DOHH2 (cell line): ENCODE measurements at regions not wholly inside any gene's neighbourhood (a gene's known extent, or its start where the extent isn't known, plus 50 kb on each side); places are given as distances from the start of the nearest gene placed in this dataset.
A peak's percentile ranks its signal among the peaks of the same experiment; 100 is the strongest.
"Not testable (repeated sequence)": the region's sequence is repeated elsewhere in the genome, so short reads cannot be mapped to it uniquely, and the experiment has no call there.

ENCODE experiments used
- H3F3A ChIP-seq: fragments of 200-600 bp; sonication (generic), shearing (Covaris generic); 2 replicates; pipeline ENCODE4 v1.6.0; 2016; ENCODE audit warnings: antibody characterized with exemption, mild to moderate bottlenecking; ENCODE audit not compliant: control insufficient read depth, insufficient read depth
- H3K27ac ChIP-seq: fragments of 200-600 bp; sonication (generic); 2 replicates; pipeline ENCODE4 v1.5.1; 2014; ENCODE audit warnings: low read depth, mild to moderate bottlenecking, low read length, moderate library complexity
- H3K27me3 ChIP-seq: fragments of 200-600 bp; sonication (generic); 2 replicates; pipeline ENCODE4 v1.6.1; 2014; ENCODE audit warnings: mild to moderate bottlenecking, low read length, mixed read lengths; ENCODE audit not compliant: control insufficient read depth
- H3K36me3 ChIP-seq: fragments of 200-600 bp; sonication (generic); 2 replicates; pipeline ENCODE4 v1.6.1; 2014; ENCODE audit warnings: mild to moderate bottlenecking, low read length, moderate library complexity, mixed read lengths; ENCODE audit not compliant: control insufficient read depth
- H3K4me1 ChIP-seq: fragments of 200-600 bp; sonication (generic); 2 replicates; pipeline ENCODE4 v1.6.1; 2014; ENCODE audit warnings: mild to moderate bottlenecking, low read length, mixed read lengths; ENCODE audit not compliant: control insufficient read depth
- H3K4me2 ChIP-seq: fragments of 200-600 bp; sonication (generic); 2 replicates; pipeline ENCODE4 v1.6.0; 2014; ENCODE audit warnings: mild to moderate bottlenecking, low read length, moderate library complexity
- H3K4me3 ChIP-seq: fragments of 200-600 bp; sonication (generic); 2 replicates; pipeline ENCODE4 v1.5.1; 2014; ENCODE audit warnings: mild to moderate bottlenecking, low read length, mixed read lengths
- H3K79me2 ChIP-seq: fragments of 200-600 bp; sonication (generic); 2 replicates; pipeline ENCODE4 v1.6.1; 2014; ENCODE audit warnings: mild to moderate bottlenecking, low read length, mixed read lengths; ENCODE audit not compliant: control insufficient read depth
- H3K9me2 ChIP-seq: fragments of 200-600 bp; sonication (generic); replicated peaks from 2 replicates; pipeline ENCODE4 v1.6.1; 2014; ENCODE audit warnings: mild to moderate bottlenecking, low read length, mixed read lengths; ENCODE audit not compliant: control insufficient read depth
- H3K9me3 ChIP-seq: fragments of 200-600 bp; sonication (generic); 2 replicates; pipeline ENCODE4 v1.6.1; 2014; ENCODE audit warnings: antibody characterized with exemption, low read length, mixed read lengths; ENCODE audit not compliant: control insufficient read depth, insufficient read depth
- H4K20me1 ChIP-seq: fragments of 200-600 bp; sonication (generic); 2 replicates; pipeline ENCODE4 v1.6.0; 2014; ENCODE audit warnings: low read depth, mild to moderate bottlenecking, antibody characterized with exemption, low read length, moderate library complexity; ENCODE audit not compliant: control insufficient read depth, insufficient read depth
- CTCF ChIP-seq: fragments of 200-600 bp; sonication (generic); IDR thresholded peaks from one replicate; pipeline ENCODE4 v1.5.1; 2014; ENCODE audit warnings: antibody characterized with exemption, mild to moderate bottlenecking, low read depth, low read length; ENCODE audit not compliant: poor library complexity, severe bottlenecking
- EZH2phosphoT487 ChIP-seq: fragments of 200-600 bp; sonication (generic); IDR thresholded peaks from 2 replicates; pipeline ENCODE4 v1.6.1; 2017; ENCODE audit warnings: borderline replicate concordance, mild to moderate bottlenecking, antibody characterized with exemption, low read length, moderate library complexity, mixed read lengths

- Histone ChIP-seq H3F3A (peaks cover 11% of the 10 kb centered on the region), H3K36me3 (no peaks in the 10 kb centered on the region), H4K20me1 (no peaks in the 10 kb centered on the region), H3K27ac (peak overlapping the region; percentile 0; the same call in 1 of the 2 replicates), H3K4me3 (peak overlapping the region; percentile 45), H3K27me3 (no peaks in the 10 kb centered on the region), H3K79me2 (no peaks in the 10 kb centered on the region), H3K9me2 (no peaks in the 10 kb centered on the region), H3K4me2 (peak overlapping the region; percentile 41), H3K9me3 (no peaks in the 10 kb centered on the region), H3K4me1 (peaks cover 50% of the 10 kb centered on the region)
- TF ChIP-seq CTCF = no peak
- no peak for TF ChIP-seq EZH2phosphoT487
These were observed 51.8 kb upstream of the PMAIP1 start for GRCh38 chr18:59848002-59848401.

- H4K20me1 ChIP-seq, H3K27me3 ChIP-seq, H3K9me3 ChIP-seq, H3K36me3 ChIP-seq, H3K79me2 ChIP-seq, H3K27ac ChIP-seq, H3K9me2 ChIP-seq: not testable (repeated sequence)
- peaks cover 45% of the 10 kb centered on the region for H3K4me1 ChIP-seq
- H3K4me3 ChIP-seq = peak overlapping the region; percentile 45
- H3K4me2 ChIP-seq = peak overlapping the region; percentile 41
- H3F3A ChIP-seq = peaks cover 11% of the 10 kb centered on the region
These were observed 52.3 kb upstream of the PMAIP1 start for GRCh38 chr18:59847491-59847846.

GRCh38 chr18:59846814-59847490 lies 52.8 kb upstream of the PMAIP1 start:
- Histone ChIP-seq H3K9me3 (no peaks in the 10 kb centered on the region), H3K36me3 (no peaks in the 10 kb centered on the region), H4K20me1 (no peaks in the 10 kb centered on the region), H3F3A (peaks cover 11% of the 10 kb centered on the region), H3K27me3 (no peaks in the 10 kb centered on the region), H3K27ac (no peak overlapping the region), H3K79me2 (no peaks in the 10 kb centered on the region), H3K4me2 (peak overlapping the region; percentile 41), H3K9me2 (no peaks in the 10 kb centered on the region), H3K4me3 (no peak overlapping the region), H3K4me1 (peaks cover 45% of the 10 kb centered on the region)
- TF ChIP-seq CTCF = no peak
- TF ChIP-seq EZH2phosphoT487 = no peak

- H3K9me2 ChIP-seq = no peaks in the 10 kb centered on the region
- no peaks in the 10 kb centered on the region for H4K20me1 ChIP-seq
- no peak overlapping the region for H3K27ac ChIP-seq
- no peaks in the 10 kb centered on the region for H3K36me3 ChIP-seq
- H3K4me1 ChIP-seq = peaks cover 20% of the 10 kb centered on the region
- no peak overlapping the region for H3K4me2 ChIP-seq
- H3K79me2 ChIP-seq = no peaks in the 10 kb centered on the region
- no peaks in the 10 kb centered on the region for H3K9me3 ChIP-seq
- TF ChIP-seq CTCF (no peak), EZH2phosphoT487 (no peak)
- no peak overlapping the region for H3K4me3 ChIP-seq
- no peaks in the 10 kb centered on the region for H3F3A ChIP-seq
- H3K27me3 ChIP-seq = no peaks in the 10 kb centered on the region
These were observed 56.8 kb upstream of the PMAIP1 start for GRCh38 chr18:59842947-59843346.
